HEK293T (cell line): ENCODE measurements at regions not wholly inside any gene's neighbourhood (a gene's known extent, or its start where the extent isn't known, plus 50 kb on each side); places are given as distances from the start of the nearest gene placed in this dataset.

Source experiments
- ARNT ChIP-seq: fragments of 450-650 bp; IDR thresholded peaks from 2 replicates; pipeline ENCODE4 v1.6.1; 2017; ENCODE audit warnings: mild to moderate bottlenecking
- BHLHE40 ChIP-seq: fragments of 450-650 bp; IDR thresholded peaks from 2 replicates; pipeline ENCODE4 v1.6.1; 2016; ENCODE audit warnings: mild to moderate bottlenecking, moderate library complexity, borderline replicate concordance
- ELF4 ChIP-seq: fragments of 450-650 bp; IDR thresholded peaks from 2 replicates; pipeline ENCODE4 v1.6.1; 2017; ENCODE audit warnings: antibody characterized with exemption
- FOXA1 ChIP-seq: fragments of 450-650 bp; IDR thresholded peaks from 2 replicates; pipeline ENCODE4 v1.6.1; 2016; ENCODE audit warnings: mild to moderate bottlenecking
- FOXK2 ChIP-seq: fragments of 450-650 bp; IDR thresholded peaks from 2 replicates; pipeline ENCODE4 v1.6.1; 2016; ENCODE audit warnings: mild to moderate bottlenecking
- FOXM1 ChIP-seq: fragments of 450-650 bp; IDR thresholded peaks from 2 replicates; pipeline ENCODE4 v1.6.1; 2017; ENCODE audit warnings: mild to moderate bottlenecking, borderline replicate concordance
- HDGF ChIP-seq: fragments of 450-650 bp; IDR thresholded peaks from 2 replicates; pipeline ENCODE4 v1.6.1; 2017; ENCODE audit warnings: antibody characterized with exemption, borderline replicate concordance
- L3MBTL2 ChIP-seq: fragments of 450-650 bp; conservative IDR thresholded peaks from 2 replicates; pipeline ENCODE4 v1.6.1; 2016; ENCODE audit warnings: mild to moderate bottlenecking
- LEF1 ChIP-seq: fragments of 450-650 bp; IDR thresholded peaks from 2 replicates; pipeline ENCODE4 v1.6.1; 2017; ENCODE audit warnings: mild to moderate bottlenecking, borderline replicate concordance
- NFRKB ChIP-seq: fragments of 450-650 bp; IDR thresholded peaks from 2 replicates; pipeline ENCODE4 v1.6.1; 2016; ENCODE audit warnings: mild to moderate bottlenecking, moderate library complexity
- PKNOX1 ChIP-seq: fragments of 450-650 bp; IDR thresholded peaks from 2 replicates; pipeline ENCODE4 v1.6.1; 2016
- SUZ12 ChIP-seq: fragments of 450-650 bp; IDR thresholded peaks from 2 replicates; pipeline ENCODE4 v1.6.1; 2016; ENCODE audit warnings: mild to moderate bottlenecking
- TARDBP ChIP-seq: fragments of 450-650 bp; IDR thresholded peaks from 2 replicates; pipeline ENCODE4 v1.6.1; 2016
- ZNF384 ChIP-seq: fragments of 450-650 bp; IDR thresholded peaks from 2 replicates; pipeline ENCODE4 v1.6.1; 2016

DNA sequence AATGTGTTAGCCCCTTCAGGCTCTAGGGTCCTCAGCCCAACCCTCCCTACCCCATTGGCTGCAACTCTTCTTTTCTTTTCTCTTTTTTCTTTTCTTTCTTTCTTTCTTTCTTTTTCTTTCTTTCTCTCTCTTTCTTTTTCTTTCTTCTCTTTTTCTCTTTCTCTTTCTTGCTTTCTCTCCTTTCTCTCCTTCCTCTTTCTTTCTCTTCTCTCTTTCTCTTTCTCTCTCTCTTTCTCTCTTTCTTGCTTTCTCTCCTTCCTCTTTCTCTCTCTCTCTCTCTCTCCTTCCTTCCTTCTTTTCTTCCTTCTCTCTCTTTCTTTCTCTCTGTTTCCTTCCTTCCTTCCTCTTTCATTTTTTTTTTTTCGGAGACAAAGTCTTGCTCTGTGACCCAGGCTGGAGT, 458.9 kb downstream of the TYW1 start:
- TF ChIP-seq FOXK2 (no peak), NFRKB (no peak), BHLHE40 (no peak), L3MBTL2 (no peak), ZNF384 (no peak), FOXA1 (no peak), LEF1 (no peak), ELF4 (no peak), TARDBP (no peak), SUZ12 (no peak), ARNT (no peak), PKNOX1 (no peak), FOXM1 (no peak), HDGF (no peak)
